Caco-2 (cell line): ENCODE measurements at regions not wholly inside any gene's neighbourhood (a gene's known extent, or its start where the extent isn't known, plus 50 kb on each side); places are given as distances from the start of the nearest gene placed in this dataset.

Source experiments
- BruUV-seq: library from RNA; stranded (reverse); fragments of 400-500 nt; replicated peaks from 2 replicates; lab custom pipeline; 2021; lab: Mats Ljungman, UMichigan
- CTCF ChIA-PET: fragments of 300-600 bp; sonication (Branson Sonifier 250); formaldehyde crosslinking; loops from one replicate; lab custom pipeline; 2022; ENCODE audit warnings: antibody characterized with exemption; lab: Charles Lee
- POLR2A ChIA-PET: fragments of 300-600 bp; sonication (Branson Sonifier 250); formaldehyde crosslinking; loops from one replicate; lab custom pipeline; 2022; ENCODE audit warnings: antibody characterized with exemption; lab: Charles Lee
- DNase-seq, 2 experiments: peaks; one replicate each; pipeline versions ENCODE4 v3.0.0 to v3.0.0-alpha.2; 2020 to 2022
- H3K27me3 ChIP-seq: replicated peaks from 2 replicates; pipeline ENCODE4 v1.6.0; 2011; ENCODE audit warnings: low read length; ENCODE audit not compliant: control insufficient read depth, insufficient read depth
- H3K36me3 ChIP-seq: 2 replicates; pipeline ENCODE4 v1.5.1; 2011; ENCODE audit warnings: low read length; ENCODE audit not compliant: control insufficient read depth, insufficient read depth
- H3K4me1 ChIP-seq: fragments of 250-450 bp; sonication (Bioruptor Pico); 2 replicates; pipeline ENCODE4 v1.5.1; 2020; ENCODE audit warnings: mild to moderate bottlenecking
- H3K4me3 ChIP-seq: 2 replicates; pipeline ENCODE4 v1.5.1; 2011; ENCODE audit warnings: low read depth, mild to moderate bottlenecking, control low read depth, low read length
- H3K9me3 ChIP-seq: fragments of 250-450 bp; sonication (Bioruptor Pico); 2 replicates; pipeline ENCODE4 v1.5.1; 2020; ENCODE audit warnings: mild to moderate bottlenecking, moderate library complexity
- H3K27ac Mint-ChIP-seq: one replicate; pipeline ENCODE4 v1.8.0; 2022; ENCODE audit warnings: mixed read lengths; ENCODE audit not compliant: unreplicated experiment
- H3K27me3 Mint-ChIP-seq: one replicate; pipeline ENCODE4 v1.8.0; 2022; ENCODE audit warnings: mixed read lengths; ENCODE audit not compliant: insufficient read depth, unreplicated experiment
- H3K36me3 Mint-ChIP-seq: one replicate; pipeline ENCODE4 v1.8.0; 2022; ENCODE audit warnings: mild to moderate bottlenecking, mixed read lengths; ENCODE audit not compliant: insufficient read depth, unreplicated experiment
- H3K4me1 Mint-ChIP-seq: one replicate; pipeline ENCODE4 v1.8.0; 2022; ENCODE audit warnings: low read depth, mixed read lengths; ENCODE audit not compliant: unreplicated experiment
- H3K4me3 Mint-ChIP-seq: one replicate; pipeline ENCODE4 v1.8.0; 2022; ENCODE audit warnings: mild to moderate bottlenecking, moderate library complexity, mixed read lengths; ENCODE audit not compliant: unreplicated experiment
- H3K9me3 Mint-ChIP-seq: one replicate; pipeline ENCODE4 v1.8.0; 2022; ENCODE audit warnings: mixed read lengths; ENCODE audit not compliant: unreplicated experiment
- CTCF ChIP-seq, 2 experiments: fragments of 200-600 bp in 1 of 2; IDR thresholded peaks; 1 replicate in 1 of 2; 2 replicates in 1 of 2; pipeline versions ENCODE4 v1.5.1 to v1.8.0; 2011 to 2022; ENCODE audit warnings: antibody characterized with exemption in 1 of 2, control low read depth in 1 of 2, inconsistent platforms in 1 of 2, low read depth in 1 of 2, low read length in 1 of 2, mild to moderate bottlenecking in 1 of 2, moderate library complexity in 1 of 2; ENCODE audit not compliant: insufficient read depth in 1 of 2, severe bottlenecking in 1 of 2, unreplicated experiment in 1 of 2
- intact Hi-C: fragments of 100-400 bp; cut with micrococcal nuclease; formaldehyde crosslinking; loops from one replicate; pipeline ENCODE4 v1.10.0; 2022; ENCODE audit not compliant: unreplicated experiment

DNA sequence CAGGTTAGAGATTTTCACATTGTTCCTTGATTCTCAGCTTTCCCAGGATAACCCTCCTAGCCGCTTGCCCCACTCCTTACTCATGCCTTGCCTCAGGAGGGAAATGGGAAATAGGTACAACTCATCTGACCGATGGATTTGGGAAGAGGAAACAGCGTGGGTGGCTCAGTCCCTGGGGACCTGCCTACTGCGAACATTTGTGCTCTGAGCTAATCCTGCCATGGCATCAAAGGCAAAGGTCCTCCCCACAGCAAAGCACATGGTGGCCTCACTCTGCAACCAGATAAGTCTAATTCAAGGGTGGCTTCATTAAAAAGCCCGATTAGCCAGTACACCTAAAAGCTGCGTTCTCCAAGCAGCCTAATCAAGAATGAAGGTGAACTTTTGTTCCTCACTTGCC is 82.4 kb upstream of the ADRA1B start:
- H3K27me3 ChIP-seq, result no peaks in the 10 kb centered on the region; the same call in 1 of the 2 replicates
- H3K4me3 ChIP-seq, result no peak overlapping the region
- H3K27ac Mint-ChIP-seq, result no peak overlapping the region
- H3K4me3 Mint-ChIP-seq, result no peak overlapping the region
- no peaks in the 10 kb centered on the region for H3K36me3 ChIP-seq
- intact Hi-C loops, result no loop called here
- no peak for TF ChIP-seq CTCF (IDR thresholded peaks at IDR 0.05; ENCODE audit: insufficient read depth in 1 of 2, low read depth in 1 of 2, low read length in 1 of 2, severe bottlenecking in 1 of 2, unreplicated experiment in 1 of 2)
- CTCF ChIA-PET, result interaction anchor here (0.7 kb wide), 1 partner anchor 153 kb away, joined by 4 read pairs; no protein-coding TSS in a partner anchor
- no peaks in the 10 kb centered on the region for H3K36me3 Mint-ChIP-seq
- H3K9me3 ChIP-seq, result no peaks in the 10 kb centered on the region
- no TSS peak for BruUV-seq
- no peaks in the 10 kb centered on the region for H3K4me1 Mint-ChIP-seq
- H3K9me3 Mint-ChIP-seq, result no peaks in the 10 kb centered on the region
- POLR2A ChIA-PET, result no interaction called here
- H3K4me1 ChIP-seq, result no peaks in the 10 kb centered on the region
- H3K27me3 Mint-ChIP-seq, result peaks cover 16% of the 10 kb centered on the region
- DNase-seq, result no peak

DNA sequence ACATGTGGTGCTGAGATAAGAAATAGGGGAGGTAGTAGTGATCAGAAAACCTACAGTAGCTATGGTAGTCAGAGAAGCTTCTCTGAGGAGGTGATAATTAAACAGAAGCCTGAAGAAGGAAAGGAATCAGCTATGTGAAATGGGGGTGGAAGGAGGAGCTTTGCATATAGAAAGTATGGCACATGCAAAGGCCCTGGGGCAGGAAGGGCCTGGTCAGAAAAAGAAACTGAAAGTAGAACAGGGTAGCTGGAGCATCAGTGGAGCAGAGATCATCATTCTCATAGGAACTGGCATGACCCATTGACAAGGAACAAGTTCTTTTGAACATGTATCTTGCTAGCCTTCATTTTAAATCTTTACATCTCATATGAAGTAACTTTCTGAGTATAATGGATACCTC is 80.7 kb upstream of the ADRA1B start:
- Histone ChIP-seq H3K36me3 (no peaks in the 10 kb centered on the region), H3K4me1 (no peaks in the 10 kb centered on the region), H3K4me3 (no peak overlapping the region), H3K27me3 (no peaks in the 10 kb centered on the region; the same call in none of the 2 replicates), H3K9me3 (no peaks in the 10 kb centered on the region)
- no peaks in the 10 kb centered on the region for H3K9me3 Mint-ChIP-seq
- CTCF ChIA-PET, result no interaction called here
- BruUV-seq, result no TSS peak
- H3K27me3 Mint-ChIP-seq, result peaks cover 25% of the 10 kb centered on the region
- no peaks in the 10 kb centered on the region for H3K4me1 Mint-ChIP-seq
- DNase-seq, result no peak
- POLR2A ChIA-PET, result no interaction called here
- intact Hi-C loops, result no loop called here
- H3K4me3 Mint-ChIP-seq, result no peak overlapping the region
- no peak for TF ChIP-seq CTCF (IDR thresholded peaks at IDR 0.05; ENCODE audit: insufficient read depth in 1 of 2, low read depth in 1 of 2, low read length in 1 of 2, severe bottlenecking in 1 of 2, unreplicated experiment in 1 of 2)
- no peaks in the 10 kb centered on the region for H3K36me3 Mint-ChIP-seq
- no peak overlapping the region for H3K27ac Mint-ChIP-seq

GRCh38 chr5:159836691-159837090 is 79.6 kb upstream of the ADRA1B start:
- CTCF ChIA-PET, result no interaction called here

More at GRCh38 chr5:159836691-159837090, 79.6 kb upstream of the ADRA1B start:
- POLR2A ChIA-PET, result no interaction called here
- H3K36me3 ChIP-seq, result no peaks in the 10 kb centered on the region
- Mint-ChIP-seq H3K27me3 (peaks cover 25% of the 10 kb centered on the region), H3K27ac (no peak overlapping the region), H3K36me3 (no peaks in the 10 kb centered on the region), H3K4me3 (no peak overlapping the region), H3K4me1 (no peaks in the 10 kb centered on the region), H3K9me3 (no peaks in the 10 kb centered on the region)
- H3K27me3 ChIP-seq, result no peaks in the 10 kb centered on the region; the same call in none of the 2 replicates
- no peak overlapping the region for H3K4me3 ChIP-seq
- TF ChIP-seq CTCF (IDR thresholded peaks at IDR 0.05; ENCODE audit: insufficient read depth in 1 of 2, low read depth in 1 of 2, low read length in 1 of 2, severe bottlenecking in 1 of 2, unreplicated experiment in 1 of 2), result no peak
- H3K9me3 ChIP-seq, result no peaks in the 10 kb centered on the region
- no TSS peak for BruUV-seq
- no peaks in the 10 kb centered on the region for H3K4me1 ChIP-seq
- intact Hi-C loops, result no loop called here
- DNase-seq, result no peak
